PC-9 (cell line): ENCODE measurements at regions not wholly inside any gene's neighbourhood (a gene's known extent, or its start where the extent isn't known, plus 50 kb on each side); places are given as distances from the start of the nearest gene placed in this dataset.

Experiments
- CTCF ChIP-seq: fragments of 200-600 bp; sonication (generic); conservative IDR thresholded peaks from 2 replicates; pipeline ENCODE4 v1.6.1; 2017; ENCODE audit warnings: mixed run types, antibody characterized with exemption, mild to moderate bottlenecking, moderate library complexity
- EZH2 ChIP-seq: fragments of 200-600 bp; sonication (generic); IDR thresholded peaks from 2 replicates; pipeline ENCODE4 v1.8.0; 2017; ENCODE audit warnings: antibody characterized with exemption, low read depth

- no peak for TF ChIP-seq CTCF
- TF ChIP-seq EZH2, result no peak
Measured at GRCh38 chr5:44707721-44708120, 101.0 kb upstream of the MRPS30 start.
